ENCODE measurements at regions not wholly inside any gene's neighbourhood (a gene's known extent, or its start where the extent isn't known, plus 50 kb on each side); places are given as distances from the start of the nearest gene placed in this dataset.

DNA sequence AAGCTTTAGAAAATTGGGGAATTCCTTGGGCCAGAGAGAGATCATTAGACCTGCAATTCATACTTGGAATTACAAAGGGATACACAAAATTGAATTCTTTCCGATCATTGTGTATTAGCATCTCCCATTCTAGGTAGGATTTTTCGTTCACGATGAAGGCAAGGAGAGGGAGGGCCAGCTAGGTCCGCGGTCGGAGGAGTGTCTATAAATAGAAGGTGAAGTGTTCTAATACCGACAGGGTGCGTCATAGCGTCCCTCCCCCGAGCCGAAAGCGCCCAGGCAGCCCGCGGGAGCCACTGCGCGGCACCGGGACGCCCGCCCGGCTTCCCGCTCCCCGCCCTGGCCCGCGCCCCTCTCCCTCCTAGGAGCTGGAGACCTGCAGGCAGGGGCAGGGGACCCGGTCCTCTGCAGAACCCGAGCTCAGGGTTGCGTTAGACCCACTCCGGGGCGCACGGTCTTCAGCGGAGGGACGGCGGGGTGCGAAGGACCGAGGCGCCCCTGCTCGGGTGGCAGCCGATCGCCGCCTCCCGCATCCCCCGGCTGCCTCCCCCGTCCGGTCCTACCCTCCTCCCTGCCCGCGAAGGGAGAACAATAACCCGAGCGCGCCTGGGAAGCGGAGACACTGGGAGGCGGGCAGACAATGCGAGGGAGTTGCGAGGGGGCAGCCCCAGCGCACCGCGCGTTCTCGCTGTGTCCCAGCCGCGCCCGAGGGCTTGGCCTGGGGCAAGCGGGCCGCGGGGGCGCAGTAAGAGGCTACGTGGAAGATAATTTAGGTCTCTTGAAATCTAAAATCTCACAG, 114.2 kb upstream of the SERTAD2 start:
- peak; percentile 92 for DNase-seq (ENCODE audit: low read depth, low spot score)
- in situ Hi-C loops (cut with HindIII; ENCODE audit: low sequenced_read_pairs) = no loop called here
- TF ChIP-seq, protein P1, sequence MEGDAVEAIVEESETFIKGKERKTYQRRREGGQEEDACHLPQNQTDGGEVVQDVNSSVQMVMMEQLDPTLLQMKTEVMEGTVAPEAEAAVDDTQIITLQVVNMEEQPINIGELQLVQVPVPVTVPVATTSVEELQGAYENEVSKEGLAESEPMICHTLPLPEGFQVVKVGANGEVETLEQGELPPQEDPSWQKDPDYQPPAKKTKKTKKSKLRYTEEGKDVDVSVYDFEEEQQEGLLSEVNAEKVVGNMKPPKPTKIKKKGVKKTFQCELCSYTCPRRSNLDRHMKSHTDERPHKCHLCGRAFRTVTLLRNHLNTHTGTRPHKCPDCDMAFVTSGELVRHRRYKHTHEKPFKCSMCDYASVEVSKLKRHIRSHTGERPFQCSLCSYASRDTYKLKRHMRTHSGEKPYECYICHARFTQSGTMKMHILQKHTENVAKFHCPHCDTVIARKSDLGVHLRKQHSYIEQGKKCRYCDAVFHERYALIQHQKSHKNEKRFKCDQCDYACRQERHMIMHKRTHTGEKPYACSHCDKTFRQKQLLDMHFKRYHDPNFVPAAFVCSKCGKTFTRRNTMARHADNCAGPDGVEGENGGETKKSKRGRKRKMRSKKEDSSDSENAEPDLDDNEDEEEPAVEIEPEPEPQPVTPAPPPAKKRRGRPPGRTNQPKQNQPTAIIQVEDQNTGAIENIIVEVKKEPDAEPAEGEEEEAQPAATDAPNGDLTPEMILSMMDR (IDR thresholded peaks at IDR 0.05; ENCODE audit: low read depth, low read length) = no peak
- peak overlapping the region; percentile 46 for H3K4me3 ChIP-seq (ENCODE audit: low read depth, low read length)

DNA sequence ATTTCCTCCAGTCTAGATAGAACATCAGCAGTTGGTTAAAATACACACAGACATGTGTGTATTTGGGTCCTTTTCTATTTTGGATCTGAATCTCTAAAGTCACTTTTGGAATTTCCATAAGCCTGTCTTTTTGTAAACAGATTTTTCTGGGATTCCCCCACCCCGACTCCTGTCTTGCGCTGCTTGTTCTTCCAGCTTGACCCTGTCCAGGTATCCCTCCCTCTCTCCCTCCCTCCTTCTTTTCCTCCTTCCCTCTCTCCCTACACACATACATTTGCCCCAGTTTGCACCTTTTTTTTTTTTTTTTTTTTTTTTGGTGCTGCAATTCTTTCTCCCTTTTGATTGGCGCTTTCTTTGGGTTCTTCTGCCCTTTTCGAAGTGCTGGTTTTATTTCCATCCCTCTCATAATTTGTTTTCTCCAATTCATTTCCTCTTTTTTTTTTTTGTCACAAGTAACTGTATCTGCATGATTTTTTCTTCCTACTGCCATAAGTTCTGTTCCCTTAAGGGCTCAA, 114.8 kb upstream of the SERTAD2 start:
- in situ Hi-C loops (cut with HindIII; ENCODE audit: low sequenced_read_pairs) = no loop called here
- peak overlapping the region; percentile 46 for H3K4me3 ChIP-seq (ENCODE audit: low read depth, low read length)
- no peak for DNase-seq (ENCODE audit: low read depth, low spot score)
- TF ChIP-seq, protein P1 (IDR thresholded peaks at IDR 0.05; ENCODE audit: low read depth, low read length) = no peak

DNA sequence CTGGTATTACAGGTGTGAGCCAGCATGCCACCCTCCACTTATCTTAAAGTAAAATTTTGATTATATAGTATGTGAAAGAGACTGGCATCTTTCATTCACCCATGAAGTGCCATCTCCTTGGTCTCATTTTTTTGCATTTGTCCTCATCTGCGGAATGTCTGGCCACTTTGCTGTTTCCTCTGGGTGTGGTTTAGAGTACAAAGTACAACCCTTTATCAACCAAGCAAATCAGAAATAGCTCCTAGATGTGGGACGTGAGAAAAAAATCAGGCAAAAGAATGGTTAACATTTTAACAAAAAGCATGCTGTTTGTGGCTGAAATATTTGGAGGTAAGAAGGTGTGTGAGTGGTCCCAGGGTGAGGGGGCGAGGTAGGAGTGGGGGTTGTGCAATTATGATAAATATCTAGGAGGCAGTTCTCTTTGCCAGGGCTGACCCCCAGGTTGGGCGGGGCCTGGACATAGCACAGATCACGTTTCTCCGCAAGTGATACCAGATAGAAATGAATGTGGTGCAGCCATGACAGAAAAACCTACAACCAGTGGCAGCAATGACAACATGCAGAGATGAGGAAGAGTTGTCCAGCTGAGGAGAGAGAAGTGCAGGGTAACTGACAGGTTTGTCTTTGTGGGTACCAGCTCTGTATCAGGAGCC, 115.8 kb upstream of the SERTAD2 start:
- no peak overlapping the region for H3K4me3 ChIP-seq (ENCODE audit: low read depth, low read length)
- TF ChIP-seq, protein P1 (IDR thresholded peaks at IDR 0.05; ENCODE audit: low read depth, low read length) = no peak
- in situ Hi-C loops (cut with HindIII; ENCODE audit: low sequenced_read_pairs) = no loop called here
- DNase-seq (ENCODE audit: low read depth, low spot score) = no peak

DNA sequence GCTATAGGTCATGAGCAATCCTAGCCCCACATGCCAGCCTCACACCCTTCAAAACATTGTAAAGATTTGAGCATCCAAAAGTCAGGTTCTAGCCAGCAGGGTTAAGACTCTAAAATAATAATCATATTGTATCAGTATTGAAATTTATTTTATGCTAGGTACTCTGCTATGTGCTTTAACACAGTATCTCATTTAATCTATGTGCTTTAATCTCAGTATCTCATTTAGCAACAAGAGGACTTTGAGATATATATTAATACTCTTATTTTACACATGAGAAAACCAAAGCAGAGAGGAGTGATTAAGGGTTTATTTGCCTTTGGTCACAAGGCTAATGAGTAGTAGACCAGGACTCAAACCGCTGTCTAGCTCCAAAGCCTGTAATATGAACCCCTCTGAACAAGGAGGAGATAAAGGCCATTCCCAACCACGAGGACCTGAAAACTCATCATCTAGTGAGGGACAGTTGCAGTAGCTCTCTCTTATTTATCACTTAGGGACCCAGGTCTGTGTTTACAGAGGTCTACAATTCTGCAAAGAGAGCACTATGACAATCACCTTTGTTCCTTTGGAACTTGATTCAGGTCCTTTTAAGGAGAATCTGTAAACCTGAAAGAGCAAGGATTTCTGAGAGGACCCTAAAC, 116.5 kb upstream of the SERTAD2 start:
- TF ChIP-seq, protein P1 (IDR thresholded peaks at IDR 0.05; ENCODE audit: low read depth, low read length) = no peak
- H3K4me3 ChIP-seq (ENCODE audit: low read depth, low read length) = no peak overlapping the region
- in situ Hi-C loops (cut with HindIII; ENCODE audit: low sequenced_read_pairs) = no loop called here
- DNase-seq (ENCODE audit: low read depth, low spot score) = peak; percentile 62

DNA sequence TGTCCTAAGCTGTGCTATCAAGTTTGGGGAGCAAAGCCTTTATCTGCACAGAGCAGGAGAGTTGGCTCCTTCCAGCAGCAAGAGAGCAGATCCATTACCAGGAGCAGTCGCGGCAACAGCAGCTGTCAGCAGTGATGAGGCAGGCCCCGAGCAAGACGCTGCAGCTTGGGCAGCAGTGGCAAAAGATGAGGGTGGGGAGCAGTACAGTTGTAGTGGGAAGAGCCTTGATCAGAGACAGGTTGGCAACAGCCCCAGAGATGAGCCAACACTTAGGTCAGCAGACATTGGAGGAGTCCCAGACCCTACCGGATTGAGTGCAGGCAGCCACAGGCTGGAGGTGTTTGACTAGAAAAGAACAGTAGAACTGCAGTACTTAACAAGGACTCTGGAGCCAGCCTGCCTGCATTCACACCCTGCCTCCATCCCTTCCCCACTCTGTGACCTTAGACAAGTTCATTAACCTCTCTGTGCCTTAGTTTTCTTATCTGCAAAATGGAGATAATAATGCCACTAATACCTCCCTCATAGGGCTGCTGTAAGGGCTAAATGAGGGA, 117.1 kb upstream of the SERTAD2 start:
- in situ Hi-C loops (cut with HindIII; ENCODE audit: low sequenced_read_pairs) = no loop called here
- TF ChIP-seq, protein P1 (IDR thresholded peaks at IDR 0.05; ENCODE audit: low read depth, low read length) = no peak
- DNase-seq (ENCODE audit: low read depth, low spot score) = peak; percentile 90
- no peak overlapping the region for H3K4me3 ChIP-seq (ENCODE audit: low read depth, low read length)

DNA sequence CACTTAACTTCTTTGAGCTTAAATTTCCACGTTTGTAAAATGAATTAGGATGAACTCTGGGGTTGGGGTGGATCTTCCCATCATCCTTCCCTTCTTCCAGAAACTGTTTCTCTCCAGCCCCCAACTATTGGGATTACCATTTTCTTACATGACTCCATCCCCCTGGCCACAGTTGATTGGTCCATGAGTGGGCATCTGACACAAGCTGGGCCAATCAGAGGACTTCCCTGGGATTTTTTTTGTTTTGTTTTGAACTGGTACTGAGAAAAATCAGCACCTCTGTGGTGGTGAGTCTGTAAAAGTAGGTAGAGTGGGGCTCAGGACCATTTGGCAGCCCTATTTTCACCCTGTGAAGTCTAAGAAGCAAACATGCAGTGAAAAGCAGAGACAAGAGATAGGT, 118.0 kb upstream of the SERTAD2 start:
- DNase-seq (ENCODE audit: low read depth, low spot score) = no peak
- TF ChIP-seq, protein P1 (IDR thresholded peaks at IDR 0.05; ENCODE audit: low read depth, low read length) = no peak
- no peak overlapping the region for H3K4me3 ChIP-seq (ENCODE audit: low read depth, low read length)
- in situ Hi-C loops (cut with HindIII; ENCODE audit: low sequenced_read_pairs) = no loop called here
